IMR-90 (cell line): ENCODE measurements at regions not wholly inside any gene's neighbourhood (a gene's known extent, or its start where the extent isn't known, plus 50 kb on each side); places are given as distances from the start of the nearest gene placed in this dataset.

Source experiments
- ATAC-seq: fragments of 200-7000 bp; cut with Tn5 transposase; 2 replicates; pipeline ENCODE4 v1.9.1; 2020; ENCODE audit warnings: low read depth, mild to moderate bottlenecking, moderate library complexity
- BruUV-seq: library from RNA; stranded (reverse); fragments of 400-500 nt; replicated peaks from 2 replicates; lab custom pipeline; 2021; lab: Mats Ljungman, UMichigan
- CTCF ChIA-PET: fragments of 300-600 bp; formaldehyde crosslinking; extraction: SDS; loops from one replicate; lab custom pipeline; 2021; ENCODE audit warnings: antibody characterized with exemption; lab: Yijun Ruan, JAX
- POLR2A ChIA-PET: fragments of 300-600 bp; sonication (Branson Sonifier 250); formaldehyde crosslinking; loops from one replicate; lab custom pipeline; 2022; ENCODE audit warnings: antibody characterized with exemption; ENCODE audit not compliant: unreplicated experiment; lab: Charles Lee
- DNase-seq: peaks from one replicate; pipeline ENCODE4 v3.0.0; 2013
- H2AFZ ChIP-seq: replicated peaks from 2 replicates; pipeline ENCODE3; 2013; ENCODE audit warnings: low read length, mild to moderate bottlenecking; ENCODE audit not compliant: poor library complexity
- H2AK5ac ChIP-seq: 2 replicates; pipeline ENCODE4 v1.6.1; 2013; ENCODE audit warnings: low read depth, low read length, inconsistent platforms
- H2AK9ac ChIP-seq: replicated peaks from 2 replicates; pipeline ENCODE3; 2013; ENCODE audit warnings: mild to moderate bottlenecking, low read depth, low read length, moderate library complexity; ENCODE audit not compliant: poor library complexity
- H2BK120ac ChIP-seq: 2 replicates; pipeline ENCODE4 v1.6.1; 2013; ENCODE audit warnings: low read depth, low read length, inconsistent platforms
- H2BK15ac ChIP-seq: 3 replicates; pipeline ENCODE4 v1.6.1; 2013; ENCODE audit warnings: low read depth, low read length, inconsistent platforms
- H2BK20ac ChIP-seq: 2 replicates; pipeline ENCODE4 v1.6.1; 2013; ENCODE audit warnings: low read depth, mild to moderate bottlenecking, inconsistent platforms, low read length, moderate library complexity
- H2BK5ac ChIP-seq: 2 replicates; pipeline ENCODE4 v1.6.1; 2013; ENCODE audit warnings: mild to moderate bottlenecking, low read depth, low read length, inconsistent platforms; ENCODE audit not compliant: poor library complexity, severe bottlenecking
- H3K14ac ChIP-seq: replicated peaks from 2 replicates; pipeline ENCODE4 v1.6.1; 2013; ENCODE audit warnings: low read depth, low read length, inconsistent platforms
- H3K18ac ChIP-seq: 2 replicates; pipeline ENCODE4 v1.6.1; 2013; ENCODE audit warnings: low read depth, low read length, control low read depth
- H3K23ac ChIP-seq: 2 replicates; pipeline ENCODE4 v1.6.1; 2013; ENCODE audit warnings: low read depth, low read length, inconsistent platforms
- H3K27ac ChIP-seq: 2 replicates; pipeline ENCODE4 v1.5.1; 2013; ENCODE audit warnings: mild to moderate bottlenecking, control low read depth, low read length; ENCODE audit not compliant: insufficient read depth
- H3K27me3 ChIP-seq: 2 replicates; pipeline ENCODE4 v1.6.1; 2013; ENCODE audit warnings: low read length; ENCODE audit not compliant: control insufficient read depth, insufficient read depth
- H3K36me3 ChIP-seq: 2 replicates; pipeline ENCODE4 v1.6.1; 2013; ENCODE audit warnings: low read length, mixed read lengths; ENCODE audit not compliant: control insufficient read depth, insufficient read depth
- H3K4ac ChIP-seq: 2 replicates; pipeline ENCODE4 v1.6.1; 2013; ENCODE audit warnings: low read depth, low read length, inconsistent platforms
- H3K4me1 ChIP-seq: 2 replicates; pipeline ENCODE4 v1.6.1; 2013; ENCODE audit warnings: low read length, mixed read lengths; ENCODE audit not compliant: control insufficient read depth, insufficient read depth
- H3K4me2 ChIP-seq: 2 replicates; pipeline ENCODE4 v1.6.1; 2013; ENCODE audit warnings: low read depth, mild to moderate bottlenecking, control low read depth, low read length, moderate library complexity
- H3K4me3 ChIP-seq: 2 replicates; pipeline ENCODE4 v1.5.1; 2013; ENCODE audit warnings: low read depth, mild to moderate bottlenecking, control low read depth, low read length, moderate library complexity; ENCODE audit not compliant: insufficient read depth
- H3K56ac ChIP-seq: 2 replicates; pipeline ENCODE4 v1.6.1; 2013; ENCODE audit warnings: low read length, inconsistent platforms; ENCODE audit not compliant: insufficient read depth; ENCODE audit errors: extremely low read depth
- H3K79me1 ChIP-seq, 2 experiments: 2 replicates each; pipeline ENCODE4 v1.6.1; 2013; ENCODE audit warnings: low read length in 2 of 2, inconsistent platforms in 1 of 2, low read depth in 1 of 2
- H3K9ac ChIP-seq: 2 replicates; pipeline ENCODE4 v1.6.1; 2013; ENCODE audit warnings: low read depth, low read length, control low read depth
- H3K9me1 ChIP-seq: 2 replicates; pipeline ENCODE4 v1.6.1; 2013; ENCODE audit warnings: low read length, inconsistent platforms; ENCODE audit not compliant: insufficient read depth
- H3K9me3 ChIP-seq: 2 replicates; pipeline ENCODE4 v1.6.1; 2013; ENCODE audit warnings: low read length; ENCODE audit not compliant: control insufficient read depth, insufficient read depth
- H4K20me1 ChIP-seq: 2 replicates; pipeline ENCODE4 v1.6.1; 2013; ENCODE audit warnings: low read length, inconsistent platforms; ENCODE audit not compliant: insufficient read depth
- H4K5ac ChIP-seq: 2 replicates; pipeline ENCODE4 v1.6.1; 2013; ENCODE audit warnings: mild to moderate bottlenecking, low read depth, low read length, control low read depth
- H4K8ac ChIP-seq, 2 experiments: 2 replicates each; pipeline ENCODE4 v1.6.1; 2013; ENCODE audit warnings: low read depth in 2 of 2, low read length in 2 of 2, control low read depth in 1 of 2, inconsistent platforms in 1 of 2
- H4K91ac ChIP-seq: 2 replicates; pipeline ENCODE4 v1.6.1; 2013; ENCODE audit warnings: low read depth, low read length, inconsistent platforms; ENCODE audit not compliant: insufficient read depth
- CHD1 ChIP-seq: IDR thresholded peaks from 2 replicates; pipeline ENCODE4 v1.6.1; 2012; ENCODE audit warnings: low read depth, low read length, improper control_type of control experiment
- WGBS, 2 experiments: methylation state at CpG; one replicate each; pipeline versions ENCODE4 v1.1.5 to v1.1.7; 2013; ENCODE audit warnings: missing lambda C conversion rate in 2 of 2; ENCODE audit not compliant: insufficient read length in 1 of 2; ENCODE audit errors: extremely low coverage in 2 of 2; 5-methylcytosine and 5-hydroxymethylcytosine counted together
- dilution Hi-C: fragments of 300-500 bp; cut with HindIII; formaldehyde crosslinking; loops from one replicate; pipeline ENCODE4 v1.14.3; 2018; ENCODE audit warnings: low sequenced_read_pairs; ENCODE audit not compliant: unreplicated experiment
- in situ Hi-C: fragments of 300-500 bp; cut with MboI; formaldehyde crosslinking; loops from 3 replicates; pipeline ENCODE4 v1.14.3; 2019; ENCODE audit warnings: low sequenced_read_pairs, inconsistent platforms, mixed read lengths
- intact Hi-C: fragments of 100-400 bp; cut with micrococcal nuclease; formaldehyde crosslinking; loops from 2 replicates; pipeline ENCODE4 v1.10.0; 2022

GRCh38 chr9:120286530-120286929 lies 293.4 kb downstream of the CDK5RAP2 start:
- no peak overlapping the region for H4K5ac ChIP-seq
- no peak overlapping the region for H2BK20ac ChIP-seq
- dilution Hi-C loops = no loop called here
- DNase-seq = no peak
- ChIA-PET POLR2A (no interaction called here), CTCF (interaction anchor here (0.6 kb wide), 1 partner anchor 1463 kb away, joined by 3 read pairs; no protein-coding TSS in a partner anchor)
- H4K20me1 ChIP-seq = no peaks in the 10 kb centered on the region
- in situ Hi-C loops = no loop called here
- no peak overlapping the region for H3K4me2 ChIP-seq
- WGBS, 2 experiments = no CpG with 5 or more reads among the region's 3 CpGs
- no peak overlapping the region for H3K56ac ChIP-seq
- H2AK5ac ChIP-seq = no peak overlapping the region
- no peak overlapping the region for H2BK5ac ChIP-seq
- no peaks in the 10 kb centered on the region for H3K9me1 ChIP-seq
- no peak overlapping the region for H4K8ac ChIP-seq
- no peak overlapping the region for H3K4me3 ChIP-seq
- H3K9me3 ChIP-seq = no peaks in the 10 kb centered on the region
- TF ChIP-seq CHD1 = no peak
- no peak overlapping the region for H3K27ac ChIP-seq
- no peaks in the 10 kb centered on the region for H3K4me1 ChIP-seq
- H3K18ac ChIP-seq = no peak overlapping the region
- no peak overlapping the region for H3K23ac ChIP-seq
- no peak overlapping the region for H4K91ac ChIP-seq
- no peaks in the 10 kb centered on the region for H3K27me3 ChIP-seq
- H3K79me1 ChIP-seq = no peaks in the 10 kb centered on the region
- H3K14ac ChIP-seq = no peak overlapping the region
- no peaks in the 10 kb centered on the region for H3K36me3 ChIP-seq
- no peak overlapping the region for H2BK15ac ChIP-seq
- no peak overlapping the region for H3K9ac ChIP-seq
- no peak overlapping the region for H2AFZ ChIP-seq
- ATAC-seq = no peak
- no peak overlapping the region for H3K4ac ChIP-seq
- intact Hi-C loops = no loop called here
- no peak overlapping the region for H2AK9ac ChIP-seq
- no peak overlapping the region for H2BK120ac ChIP-seq
- BruUV-seq = no TSS peak
